Endothelial cell of umbilical vein (primary cell): ENCODE measurements at regions not wholly inside any gene's neighbourhood (a gene's known extent, or its start where the extent isn't known, plus 50 kb on each side); places are given as distances from the start of the nearest gene placed in this dataset.

Experiments used
- BruUV-seq: library from RNA; stranded (reverse); fragments of 400-500 nt; replicated peaks from 2 replicates; lab custom pipeline; 2021; lab: Mats Ljungman, UMichigan
- CTCF ChIA-PET: fragments of 300-600, 350-600 bp; sonication (Branson Sonifier 250); formaldehyde crosslinking; loops from one replicate; lab custom pipeline; 2021; ENCODE audit warnings: antibody characterized with exemption, inconsistent platforms; lab: Charles Lee
- POLR2A ChIA-PET: fragments of 300-600, 350-600 bp; sonication (Branson Sonifier 250); formaldehyde crosslinking; loops from one replicate; lab custom pipeline; 2021; ENCODE audit warnings: antibody characterized with exemption, inconsistent platforms; lab: Charles Lee
- DNase-seq: peaks from one replicate; pipeline ENCODE4 v3.0.0-alpha.2; 2011; ENCODE audit warnings: low read depth, low spot score
- FAIRE-seq: peaks from 2 replicates; lab custom pipeline; 2011; peaks lifted over from hg19 to GRCh38; lab: Jason Lieb, UNC
- H2AFZ ChIP-seq: 2 replicates; pipeline ENCODE4 v1.6.0; 2012; ENCODE audit warnings: low read depth, low read length, control low read depth, inconsistent platforms
- H3K27ac ChIP-seq: 2 replicates; pipeline ENCODE4 v1.5.1; 2011; ENCODE audit warnings: low read depth, mild to moderate bottlenecking, control low read depth, low read length, moderate library complexity; ENCODE audit not compliant: insufficient read depth
- H3K27me3 ChIP-seq, 2 experiments: 2 replicates each; pipeline versions ENCODE4 v1.6.0 to v1.6.1; 2011; ENCODE audit warnings: low read length in 2 of 2, mixed read lengths in 1 of 2; ENCODE audit not compliant: control insufficient read depth in 2 of 2, insufficient read depth in 2 of 2
- H3K36me3 ChIP-seq, 2 experiments: 2 replicates in 1 of 2; 3 replicates in 1 of 2; pipeline ENCODE4 v1.5.1; 2011; ENCODE audit warnings: low read length in 2 of 2, mild to moderate bottlenecking in 1 of 2, moderate library complexity in 1 of 2; ENCODE audit not compliant: control insufficient read depth in 2 of 2, insufficient read depth in 2 of 2; ENCODE audit errors: extremely low read depth in 1 of 2
- H3K4me1 ChIP-seq: 3 replicates; pipeline ENCODE4 v1.5.1; 2011; ENCODE audit warnings: mild to moderate bottlenecking, low read length; ENCODE audit not compliant: control insufficient read depth, insufficient read depth; ENCODE audit errors: extremely low read depth
- H3K4me2 ChIP-seq: 2 replicates; pipeline ENCODE4 v1.6.1; 2011; ENCODE audit warnings: low read length, control low read depth, mixed read lengths; ENCODE audit not compliant: insufficient read depth
- H3K4me3 ChIP-seq, 3 experiments: fragments of 200-600 bp in 1 of 3; sonication (generic), shearing (Covaris generic) in 1 of 3; replicated peaks in 1 of 3; 2 replicates each; pipeline ENCODE4 v1.5.1; 2011 to 2016; ENCODE audit warnings: control low read depth in 3 of 3, low read length in 3 of 3, mild to moderate bottlenecking in 2 of 3, inconsistent platforms in 1 of 3, low read depth in 1 of 3, moderate library complexity in 1 of 3; ENCODE audit not compliant: insufficient read depth in 1 of 3
- H3K79me2 ChIP-seq: 2 replicates; pipeline ENCODE4 v1.6.0; 2012; ENCODE audit warnings: low read length, inconsistent platforms; ENCODE audit not compliant: control insufficient read depth, insufficient read depth
- H3K9ac ChIP-seq: replicated peaks from 2 replicates; pipeline ENCODE3; 2011; ENCODE audit warnings: low read length, control low read depth; ENCODE audit not compliant: insufficient read depth; ENCODE audit errors: extremely low read depth
- H3K9me1 ChIP-seq: replicated peaks from 3 replicates; pipeline ENCODE4 v1.6.0; 2011; ENCODE audit warnings: mild to moderate bottlenecking, low read length; ENCODE audit not compliant: control insufficient read depth, insufficient read depth; ENCODE audit errors: extremely low read depth
- H3K9me3 ChIP-seq: replicated peaks from 2 replicates; pipeline ENCODE4 v1.5.1; 2012; ENCODE audit warnings: low read length, inconsistent platforms; ENCODE audit not compliant: control insufficient read depth, insufficient read depth
- H4K20me1 ChIP-seq: replicated peaks from 2 replicates; pipeline ENCODE3; 2011; ENCODE audit warnings: mild to moderate bottlenecking, low read length; ENCODE audit not compliant: control insufficient read depth, insufficient read depth; ENCODE audit errors: extremely low read depth
- CTCF ChIP-seq, 2 donors: IDR thresholded peaks; 1 replicate in 1 of 2; 2 replicates in 1 of 2; pipeline ENCODE4 v1.5.1; 2011; ENCODE audit warnings: low read length in 2 of 2, mild to moderate bottlenecking in 2 of 2, moderate library complexity in 2 of 2, control low read depth in 1 of 2, inconsistent platforms in 1 of 2, low read depth in 1 of 2; ENCODE audit not compliant: insufficient read depth in 1 of 2; ENCODE audit errors: extremely low read depth in 1 of 2
- EZH2 ChIP-seq: IDR thresholded peaks from 2 replicates; pipeline ENCODE4 v1.6.1; 2012; ENCODE audit warnings: borderline replicate concordance, low read depth, mild to moderate bottlenecking, moderate library complexity, low read length, inconsistent platforms; ENCODE audit not compliant: severe bottlenecking
- FOS ChIP-seq: IDR thresholded peaks from 2 replicates; pipeline ENCODE4 v1.6.1; 2011; ENCODE audit warnings: mild to moderate bottlenecking, low read length, moderate library complexity, borderline replicate concordance; ENCODE audit not compliant: insufficient read depth
- GATA2 ChIP-seq: IDR thresholded peaks from 2 replicates; pipeline ENCODE4 v1.7.0; 2011; ENCODE audit warnings: low read depth, mild to moderate bottlenecking, moderate library complexity, mixed read lengths, low read length; ENCODE audit not compliant: insufficient read length, insufficient read depth
- JUN ChIP-seq: IDR thresholded peaks from 2 replicates; pipeline ENCODE4 v1.6.1; 2011; ENCODE audit warnings: borderline replicate concordance, low read depth; ENCODE audit not compliant: insufficient read length, insufficient read depth
- MAX ChIP-seq: IDR thresholded peaks from 2 replicates; pipeline ENCODE4 v1.6.1; 2011; ENCODE audit not compliant: insufficient read depth, insufficient read length
- MYC ChIP-seq: IDR thresholded peaks from one replicate; pipeline ENCODE4 v1.6.1; 2011; ENCODE audit warnings: mild to moderate bottlenecking, low read depth, low read length
- POLR2A ChIP-seq: IDR thresholded peaks from 2 replicates; pipeline ENCODE4 v1.6.1; 2012; ENCODE audit warnings: low read depth, mild to moderate bottlenecking, control low read depth, low read length
- POLR2AphosphoS5 ChIP-seq: IDR thresholded peaks from 2 replicates; pipeline ENCODE4 v1.6.1; 2012; ENCODE audit warnings: low read depth, mild to moderate bottlenecking, control low read depth, low read length, moderate library complexity; ENCODE audit not compliant: insufficient read depth
- dilution Hi-C: fragments of 300-500 bp; cut with MboI; formaldehyde crosslinking; loops from one replicate; pipeline ENCODE4 v1.15.0; 2019; ENCODE audit warnings: low sequenced_read_pairs; ENCODE audit not compliant: extremely low pct_ligation_motif_present
- intact Hi-C: fragments of 100-400 bp; cut with micrococcal nuclease; formaldehyde crosslinking; loops from one replicate; pipeline ENCODE4 v1.10.0; 2022

GRCh38 chr20:51873652-51874051 lies 71.3 kb upstream of the SALL4 start:
- dilution Hi-C loops = no loop called here
- no peak for FAIRE-seq

GRCh38 chr20:51871943-51872342 lies 69.6 kb upstream of the SALL4 start:
- DNase-seq (no peak), FAIRE-seq (no peak)
- H3K4me2 ChIP-seq = no peak overlapping the region
- no peak overlapping the region for H3K27ac ChIP-seq
- H3K4me1 ChIP-seq = no peaks in the 10 kb centered on the region
- no peaks in the 10 kb centered on the region for H3K9me3 ChIP-seq
- dilution Hi-C loops = no loop called here
- CTCF ChIA-PET = interaction anchor here (0.6 to 0.9 kb wide), 2 partner anchors 14 to 93 kb away, joined by 3 read pairs; no protein-coding TSS in a partner anchor
- no peak overlapping the region for H3K9ac ChIP-seq
- no peaks in the 10 kb centered on the region for H3K27me3 ChIP-seq
- TF ChIP-seq GATA2 (no peak), CTCF (IDR thresholded peaks at IDR 0.05; ENCODE audit: extremely low read depth in 1 of 2, insufficient read depth in 1 of 2, low read depth in 1 of 2, low read length in 2 of 2) (no peak), MAX (no peak), MYC (no peak), EZH2 (no peak), FOS (no peak), POLR2AphosphoS5 (no peak), JUN (no peak), POLR2A (no peak)
- H4K20me1 ChIP-seq = no peaks in the 10 kb centered on the region
- H3K36me3 ChIP-seq = no peaks in the 10 kb centered on the region
- no TSS peak for BruUV-seq
- no peak overlapping the region for H3K4me3 ChIP-seq
- POLR2A ChIA-PET = no interaction called here
- intact Hi-C loops = no loop called here
- no peak overlapping the region for H2AFZ ChIP-seq
- H3K9me1 ChIP-seq = no peaks in the 10 kb centered on the region
- no peaks in the 10 kb centered on the region for H3K79me2 ChIP-seq

More at GRCh38 chr20:51873652-51874051, 71.3 kb upstream of the SALL4 start:
- TF ChIP-seq GATA2 (no peak), MAX (no peak), JUN (no peak), POLR2AphosphoS5 (no peak), MYC (no peak), POLR2A (no peak), EZH2 (no peak)
- no peaks in the 10 kb centered on the region for H3K9me3 ChIP-seq
- H3K4me2 ChIP-seq = no peak overlapping the region
- no peaks in the 10 kb centered on the region for H3K27me3 ChIP-seq
- no peak overlapping the region for H3K9ac ChIP-seq
- POLR2A ChIA-PET = no interaction called here
- DNase-seq = no peak
- H3K36me3 ChIP-seq = no peaks in the 10 kb centered on the region
- H3K27ac ChIP-seq = no peak overlapping the region
- H3K4me3 ChIP-seq = no peak overlapping the region
- intact Hi-C loops = no loop called here
- no peaks in the 10 kb centered on the region for H4K20me1 ChIP-seq
- no peaks in the 10 kb centered on the region for H3K9me1 ChIP-seq
- no TSS peak for BruUV-seq
- no peak overlapping the region for H2AFZ ChIP-seq
- H3K79me2 ChIP-seq = no peaks in the 10 kb centered on the region
- CTCF ChIA-PET = interaction anchor here (0.7 kb wide), 1 partner anchor 83 kb away, joined by 3 read pairs; no protein-coding TSS in a partner anchor
- H3K4me1 ChIP-seq = no peaks in the 10 kb centered on the region
